Endodermal cell (in vitro differentiated cells): ENCODE measurements at regions not wholly inside any gene's neighbourhood (a gene's known extent, or its start where the extent isn't known, plus 50 kb on each side); places are given as distances from the start of the nearest gene placed in this dataset.

Experiments
- DNase-seq: peaks from one replicate; pipeline ENCODE4 v3.0.0-alpha.2; 2017
- H3K27ac ChIP-seq: 2 replicates; pipeline ENCODE4 v1.5.1; 2013; ENCODE audit warnings: mild to moderate bottlenecking, low read depth, low read length, moderate library complexity
- H3K27me3 ChIP-seq: 2 replicates; pipeline ENCODE4 v1.6.1; 2013; ENCODE audit warnings: mild to moderate bottlenecking, low read length, moderate library complexity; ENCODE audit not compliant: insufficient read depth, control insufficient read depth, poor library complexity, severe bottlenecking
- H3K36me3 ChIP-seq: 2 replicates; pipeline ENCODE4 v1.7.0; 2013; ENCODE audit warnings: mild to moderate bottlenecking, low read length, moderate library complexity; ENCODE audit not compliant: control insufficient read depth, insufficient read depth
- H3K4me1 ChIP-seq: one replicate; pipeline ENCODE4 v1.7.0; 2013; ENCODE audit warnings: low read length; ENCODE audit not compliant: control insufficient read depth, insufficient read depth
- H3K4me3 ChIP-seq: 2 replicates; pipeline ENCODE4 v1.5.1; 2013; ENCODE audit warnings: mild to moderate bottlenecking, low read length, moderate library complexity
- H3K9ac ChIP-seq: 2 replicates; pipeline ENCODE4 v1.6.1; 2013; ENCODE audit warnings: mild to moderate bottlenecking, low read length, moderate library complexity; ENCODE audit not compliant: poor library complexity, severe bottlenecking; ENCODE audit errors: extremely low read depth
- H3K9me3 ChIP-seq: 2 replicates; pipeline ENCODE4 v1.6.1; 2013; ENCODE audit warnings: mild to moderate bottlenecking, low read length, moderate library complexity; ENCODE audit not compliant: control insufficient read depth
- H3K27ac Mint-ChIP-seq: 2 replicates; pipeline ENCODE4 v1.8.0; 2020; ENCODE audit warnings: mixed read lengths
- H3K27me3 Mint-ChIP-seq: 2 replicates; pipeline ENCODE4 v1.8.0; 2021; ENCODE audit warnings: mild to moderate bottlenecking, mixed read lengths; ENCODE audit not compliant: insufficient read depth
- H3K36me3 Mint-ChIP-seq: 2 replicates; pipeline ENCODE4 v1.8.0; 2020; ENCODE audit warnings: low read depth, mixed read lengths
- H3K4me1 Mint-ChIP-seq: 2 replicates; pipeline ENCODE4 v1.8.0; 2020; ENCODE audit warnings: mixed read lengths
- H3K4me3 Mint-ChIP-seq: 2 replicates; pipeline ENCODE4 v1.8.0; 2020; ENCODE audit warnings: mild to moderate bottlenecking, moderate library complexity, mixed read lengths
- H3K9me3 Mint-ChIP-seq: 2 replicates; pipeline ENCODE4 v1.8.0; 2020; ENCODE audit warnings: mild to moderate bottlenecking, mixed read lengths
- CTCF ChIP-seq: fragments of 200-600 bp; sonication (generic); conservative IDR thresholded peaks from 2 replicates; pipeline ENCODE4 v1.5.0; 2021; ENCODE audit warnings: antibody characterized with exemption, mild to moderate bottlenecking
- WGBS, 2 experiments: methylation state at CpG; one replicate each; pipeline versions ENCODE4 v1.1.5 to v1.1.7; 2013; ENCODE audit warnings: missing lambda C conversion rate in 2 of 2, mixed read lengths in 1 of 2; ENCODE audit not compliant: insufficient coverage in 1 of 2, insufficient read length in 1 of 2; 5-methylcytosine and 5-hydroxymethylcytosine counted together

DNA sequence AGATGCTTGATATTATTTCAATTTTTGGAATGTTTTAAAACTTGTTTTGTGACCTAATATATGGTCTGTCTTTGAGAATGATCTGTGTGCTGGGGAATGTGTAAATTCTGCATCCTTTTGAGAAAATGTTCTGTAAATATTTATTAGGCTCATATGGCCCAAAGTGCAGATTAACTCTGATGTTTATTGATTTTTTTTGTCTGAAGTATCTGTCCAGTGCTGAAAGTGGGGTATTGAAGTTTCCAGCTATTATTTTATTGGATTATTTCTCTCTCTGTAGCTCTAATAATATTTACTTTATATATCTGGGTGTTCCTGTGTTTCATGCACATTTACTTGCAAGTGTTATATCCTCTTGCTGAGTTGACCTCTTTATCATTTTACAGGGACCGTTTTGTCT lies 1397.2 kb downstream of the PLA2G4A start:
- Mint-ChIP-seq H3K27me3 (no peaks in the 10 kb centered on the region), H3K9me3 (peaks cover 13% of the 10 kb centered on the region), H3K27ac (no peak overlapping the region), H3K4me3 (no peak overlapping the region), H3K4me1 (no peaks in the 10 kb centered on the region), H3K36me3 (no peaks in the 10 kb centered on the region)
- Histone ChIP-seq H3K4me1 (no peaks in the 10 kb centered on the region), H3K36me3 (no peaks in the 10 kb centered on the region), H3K27me3 (no peaks in the 10 kb centered on the region), H3K27ac (no peak overlapping the region), H3K9ac (no peak overlapping the region), H3K9me3 (no peaks in the 10 kb centered on the region), H3K4me3 (no peak overlapping the region)
- DNase-seq = no peak
- no peak for TF ChIP-seq CTCF
- WGBS, 2 experiments = 85% methylated on average over 1 of the region's 1 CpG; no CpG with 5 or more reads in 1 of the 2 experiments

GRCh38 chr1:188228623-188229022 lies 1399.9 kb downstream of the PLA2G4A start:
- no peaks in the 10 kb centered on the region for H3K4me1 Mint-ChIP-seq
- no peak for DNase-seq
- no peak for TF ChIP-seq CTCF
- H3K4me3 Mint-ChIP-seq = no peak overlapping the region
- H3K27ac Mint-ChIP-seq = no peak overlapping the region
- Histone ChIP-seq H3K4me3 (no peak overlapping the region), H3K9me3 (no peaks in the 10 kb centered on the region), H3K9ac (no peak overlapping the region), H3K27me3 (no peaks in the 10 kb centered on the region), H3K27ac (no peak overlapping the region), H3K4me1 (no peaks in the 10 kb centered on the region), H3K36me3 (no peaks in the 10 kb centered on the region)
- peaks cover 13% of the 10 kb centered on the region for H3K9me3 Mint-ChIP-seq
- no peaks in the 10 kb centered on the region for H3K36me3 Mint-ChIP-seq
- H3K27me3 Mint-ChIP-seq = no peaks in the 10 kb centered on the region

GRCh38 chr1:188237573-188238348 lies 1409.0 kb downstream of the PLA2G4A start:
- no peaks in the 10 kb centered on the region for H3K27me3 ChIP-seq
- no peak for TF ChIP-seq CTCF
- no peak for DNase-seq
- no peak overlapping the region for H3K27ac Mint-ChIP-seq
- H3K9me3 Mint-ChIP-seq = no peaks in the 10 kb centered on the region
- H3K27me3 Mint-ChIP-seq = no peaks in the 10 kb centered on the region
- no peaks in the 10 kb centered on the region for H3K4me1 Mint-ChIP-seq
- no peaks in the 10 kb centered on the region for H3K4me1 ChIP-seq
- no peaks in the 10 kb centered on the region for H3K9me3 ChIP-seq
- 92% methylated on average over 2 of the region's 2 CpGs; no CpG with 5 or more reads in 1 of the 2 experiments for WGBS, 2 experiments
- no peak overlapping the region for H3K4me3 Mint-ChIP-seq
- no peaks in the 10 kb centered on the region for H3K36me3 Mint-ChIP-seq
- H3K27ac ChIP-seq = no peak overlapping the region
- no peak overlapping the region for H3K4me3 ChIP-seq
- no peak overlapping the region for H3K9ac ChIP-seq
- no peaks in the 10 kb centered on the region for H3K36me3 ChIP-seq
